ENCODE measurements at regions not wholly inside any gene's neighbourhood (a gene's known extent, or its start where the extent isn't known, plus 50 kb on each side); places are given as distances from the start of the nearest gene placed in this dataset.

- TF ChIP-seq EP300 (IDR thresholded peaks at IDR 0.05): no peak
- TF ChIP-seq POLR2A (IDR thresholded peaks at IDR 0.05): no peak
- no peak for TF ChIP-seq CTCF (IDR thresholded peaks at IDR 0.05)
- 58 to 86% (median 83%) methylated on average over 3 of the region's 3 CpGs for WGBS, 3 donors
- intact Hi-C loops (cut with DNase I): loop anchor here (5.0 to 10.0 kb wide), 3 partner anchors 139 to 282 kb away; partner anchors contain the start of genes SLC6A6 (in 2 of the 4) and GRIP2 (in 1 of the 4)
Measured at GRCh38 chr3:14262867-14263266, 84.2 kb downstream of the LSM3 start.

DNA sequence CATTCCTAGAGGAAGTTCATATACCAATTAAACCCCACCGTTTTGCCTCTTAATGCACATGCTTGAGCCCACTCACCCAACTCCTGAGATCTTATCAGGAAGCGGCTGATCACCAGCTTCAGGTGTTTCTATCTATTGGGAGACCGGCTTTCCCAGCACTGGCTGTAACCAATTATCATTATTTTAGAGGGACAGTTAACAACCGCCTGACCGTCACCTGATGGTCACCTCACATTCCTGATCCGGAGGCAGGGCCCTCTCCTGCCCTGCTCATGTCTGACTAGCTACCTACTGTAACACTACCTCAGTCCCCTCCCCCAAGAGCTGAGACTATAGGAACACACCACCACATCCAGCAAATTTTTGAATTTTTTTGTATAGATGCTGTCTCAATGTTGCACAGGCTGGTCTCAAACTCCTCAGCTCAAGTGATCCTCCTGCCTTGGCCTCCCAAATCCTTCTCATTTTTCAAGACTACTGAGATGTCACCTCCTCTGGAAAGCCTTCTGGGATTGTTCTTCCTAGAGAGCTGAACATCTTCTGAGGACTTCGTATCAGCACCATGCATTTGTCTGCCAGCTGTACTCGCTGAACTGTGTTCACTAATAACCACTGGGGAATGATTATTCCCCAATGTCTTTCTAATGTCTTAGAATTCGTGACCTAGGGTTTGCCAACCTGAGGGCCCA is 84.8 kb downstream of the LSM3 start:
- TF ChIP-seq POLR2A (IDR thresholded peaks at IDR 0.05) (no peak), CTCF (IDR thresholded peaks at IDR 0.05) (no peak), EP300 (IDR thresholded peaks at IDR 0.05) (no peak)
- no peak overlapping the region for H3K4me3 ChIP-seq
- no peaks in the 10 kb centered on the region for H3K36me3 ChIP-seq
- DNase-seq: peak in 1 of 5 donors; percentile 7
- no peaks in the 10 kb centered on the region for H3K9me3 ChIP-seq
- intact Hi-C loops (cut with DNase I): loop anchor here (5.0 to 10.0 kb wide), 3 partner anchors 139 to 281 kb away; partner anchors contain the start of genes SLC6A6 (in 2 of the 4) and GRIP2 (in 1 of the 4)
- peaks cover 21% of the 10 kb centered on the region for H3K4me1 ChIP-seq (ENCODE audit: insufficient read depth)
- H3K27ac ChIP-seq: no peak overlapping the region
- no peaks in the 10 kb centered on the region for H3K27me3 ChIP-seq
- 94 to 95% (median 95%) methylated on average over 9 of the region's 9 CpGs for WGBS, 3 donors

More at GRCh38 chr3:14262867-14263266, 84.2 kb downstream of the LSM3 start:
- Histone ChIP-seq H3K9me3 (no peaks in the 10 kb centered on the region), H3K36me3 (no peaks in the 10 kb centered on the region), H3K4me3 (no peak overlapping the region), H3K27ac (no peak overlapping the region), H3K4me1 (ENCODE audit: insufficient read depth) (peaks cover 21% of the 10 kb centered on the region), H3K27me3 (no peaks in the 10 kb centered on the region)
- peak in 1 of 5 donors; percentile 23 for DNase-seq

DNA sequence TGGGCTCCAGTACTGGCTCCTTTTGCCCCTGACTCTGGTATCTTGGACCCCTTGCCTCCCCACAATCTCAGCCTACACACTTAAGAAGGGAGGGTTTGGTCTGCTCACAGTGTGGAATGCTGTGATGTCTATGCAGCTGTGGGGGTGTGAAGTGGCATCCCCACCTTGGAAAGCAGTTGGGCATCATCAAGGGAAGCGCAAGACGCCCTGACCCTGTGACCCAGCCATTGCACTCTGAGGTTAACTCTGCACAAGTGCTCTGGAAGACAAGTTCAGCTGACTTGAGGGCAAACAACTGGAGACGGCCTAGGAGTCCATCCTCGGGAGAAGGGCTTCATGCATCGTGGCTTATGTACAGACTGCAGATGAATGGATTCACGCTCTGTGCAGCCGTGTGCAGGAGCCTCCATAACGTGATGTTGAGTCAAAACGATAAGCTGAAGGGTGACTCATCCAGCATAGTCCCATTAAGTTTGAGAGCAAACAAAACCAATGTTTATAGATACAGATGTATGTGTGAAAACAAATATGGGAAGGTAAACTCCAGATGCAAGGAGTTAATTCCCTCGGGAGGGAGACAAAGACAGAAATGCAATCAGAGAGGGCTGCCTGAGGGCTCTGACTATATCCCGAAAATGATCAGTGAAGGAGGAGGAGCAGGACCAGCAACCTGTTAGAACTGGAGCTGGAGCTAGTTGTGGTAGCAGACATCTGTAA is 86.8 kb downstream of the LSM3 start:
- Histone ChIP-seq H3K4me1 (ENCODE audit: insufficient read depth) (peaks cover 19% of the 10 kb centered on the region), H3K4me3 (no peak overlapping the region), H3K27me3 (no peaks in the 10 kb centered on the region), H3K27ac (peak overlapping the region in 1 of 2 donors; percentile 54), H3K36me3 (no peaks in the 10 kb centered on the region), H3K9me3 (no peaks in the 10 kb centered on the region)
- intact Hi-C loops (cut with DNase I): loop anchor here in 1 of 4 donors (10.0 kb wide), 1 partner anchor 279 kb away; the partner anchor contains the start of gene GRIP2
- WGBS, 3 donors: 43 to 55% (median 48%) methylated on average over 11 of the region's 11 CpGs
- peak in 1 of 5 donors; percentile 33 for DNase-seq
- TF ChIP-seq POLR2A (IDR thresholded peaks at IDR 0.05) (no peak), EP300 (IDR thresholded peaks at IDR 0.05) (no peak), CTCF (IDR thresholded peaks at IDR 0.05) (no peak)

GRCh38 chr3:14266361-14266760 is 87.7 kb downstream of the LSM3 start:
- WGBS, 3 donors: 11 to 19% (median 16%) methylated on average over 12 of the region's 12 CpGs
- H3K27ac ChIP-seq: peak overlapping the region in 1 of 2 donors; percentile 54
- intact Hi-C loops (cut with DNase I): loop anchor here in 1 of 4 donors (10.0 kb wide), 1 partner anchor 278 kb away; the partner anchor contains the start of gene GRIP2

More at GRCh38 chr3:14266361-14266760, 87.7 kb downstream of the LSM3 start:
- H3K4me3 ChIP-seq: no peak overlapping the region
- H3K27me3 ChIP-seq: no peaks in the 10 kb centered on the region
- H3K4me1 ChIP-seq (ENCODE audit: insufficient read depth): peaks cover 12% of the 10 kb centered on the region
- DNase-seq: peak; percentile 73 to 87 (median 80)
- no peak for TF ChIP-seq POLR2A (IDR thresholded peaks at IDR 0.05)
- no peaks in the 10 kb centered on the region for H3K36me3 ChIP-seq
- H3K9me3 ChIP-seq: no peaks in the 10 kb centered on the region

Data from ovary (tissue), 7 donors.